ENCODE measurements at regions not wholly inside any gene's neighbourhood (a gene's known extent, or its start where the extent isn't known, plus 50 kb on each side); places are given as distances from the start of the nearest gene placed in this dataset.

DNA sequence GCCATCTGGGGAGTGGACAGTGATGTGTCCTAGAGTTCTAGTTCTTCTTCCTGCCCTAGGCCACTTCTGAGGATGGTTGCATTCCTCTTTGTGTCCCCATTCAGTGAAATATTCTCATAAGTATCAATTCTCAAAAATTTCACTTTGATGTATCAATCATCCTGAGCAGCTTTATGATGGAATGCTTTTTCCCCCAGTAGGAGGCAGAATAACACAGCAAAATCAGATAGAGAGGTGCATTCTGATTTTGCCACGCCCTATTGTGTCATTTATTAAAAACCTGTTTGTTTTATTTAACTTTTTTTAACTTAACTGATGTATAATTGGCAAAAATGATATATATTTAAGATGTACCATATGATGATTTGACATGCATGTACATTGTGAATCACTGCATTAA is 656.0 kb upstream of the GRM7 start:
- Histone ChIP-seq H3K27me3 (ENCODE audit: control insufficient read depth, insufficient read depth, low read length) (no peaks in the 10 kb centered on the region), H3K27ac (ENCODE audit: low read depth, low read length) (no peak overlapping the region), H3K36me3 (ENCODE audit: control insufficient read depth, insufficient read depth, low read length) (no peaks in the 10 kb centered on the region), H3K4me3 (ENCODE audit: low read depth, low read length) (no peak overlapping the region), H3K9me3 (ENCODE audit: control insufficient read depth, insufficient read depth, low read length) (no peaks in the 10 kb centered on the region), H3K9ac (ENCODE audit: low read depth, low read length) (no peak overlapping the region), H3K4me1 (ENCODE audit: control insufficient read depth, insufficient read depth, low read length) (0 out of 2 replicates have a peak, but pooled peaks cover 4% of the 10 kb centered on the region)

DNA sequence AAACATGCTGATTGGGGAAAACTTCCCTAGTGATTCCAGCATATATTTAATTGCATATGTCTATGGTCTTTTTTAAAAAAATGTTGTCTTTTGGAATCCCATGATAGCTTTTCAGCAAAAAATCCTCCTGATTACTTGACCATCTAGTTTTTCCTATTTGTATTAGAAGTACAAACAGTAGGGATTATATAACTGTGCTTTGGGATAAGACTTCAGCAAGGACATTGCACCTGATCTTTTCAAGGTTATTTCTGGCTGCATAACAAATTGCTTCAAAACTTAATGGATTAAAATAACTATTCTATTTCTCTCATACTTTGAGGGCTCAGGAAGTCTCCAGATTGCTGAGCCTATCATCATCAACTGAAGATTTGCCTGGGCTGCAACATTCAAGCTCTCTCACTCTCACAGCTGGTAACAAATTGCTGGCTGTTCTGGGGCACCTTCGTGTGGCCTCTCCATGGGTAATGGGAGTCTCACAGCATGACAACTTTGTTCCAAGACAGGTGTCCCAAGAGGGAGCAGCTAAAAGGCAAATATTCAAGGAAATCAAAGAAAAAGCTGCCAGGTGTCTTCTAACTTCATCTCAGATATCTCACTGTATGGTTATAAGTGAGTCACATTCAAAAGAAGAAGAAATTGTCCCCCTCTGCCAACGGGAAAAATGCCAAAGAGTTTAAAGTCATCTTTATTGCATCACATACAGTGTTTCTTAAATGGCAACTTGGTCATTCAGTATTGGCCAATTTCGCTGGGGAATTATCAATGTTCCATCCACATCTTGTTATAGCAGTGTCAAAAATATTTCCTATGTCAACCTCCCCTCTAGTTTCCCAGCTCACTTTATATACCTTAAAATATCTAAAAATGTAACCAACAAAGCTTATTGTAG is 644.5 kb upstream of the GRM7 start:
- Histone ChIP-seq H3K4me1 (ENCODE audit: control insufficient read depth, insufficient read depth, low read length) (peaks cover 16% of the 10 kb centered on the region), H3K36me3 (ENCODE audit: control insufficient read depth, insufficient read depth, low read length) (no peaks in the 10 kb centered on the region), H3K4me3 (ENCODE audit: low read depth, low read length) (no peak overlapping the region), H3K9ac (ENCODE audit: low read depth, low read length) (no peak overlapping the region), H3K9me3 (ENCODE audit: control insufficient read depth, insufficient read depth, low read length) (no peaks in the 10 kb centered on the region), H3K27ac (ENCODE audit: low read depth, low read length) (no peak overlapping the region), H3K27me3 (ENCODE audit: control insufficient read depth, insufficient read depth, low read length) (no peaks in the 10 kb centered on the region)

DNA sequence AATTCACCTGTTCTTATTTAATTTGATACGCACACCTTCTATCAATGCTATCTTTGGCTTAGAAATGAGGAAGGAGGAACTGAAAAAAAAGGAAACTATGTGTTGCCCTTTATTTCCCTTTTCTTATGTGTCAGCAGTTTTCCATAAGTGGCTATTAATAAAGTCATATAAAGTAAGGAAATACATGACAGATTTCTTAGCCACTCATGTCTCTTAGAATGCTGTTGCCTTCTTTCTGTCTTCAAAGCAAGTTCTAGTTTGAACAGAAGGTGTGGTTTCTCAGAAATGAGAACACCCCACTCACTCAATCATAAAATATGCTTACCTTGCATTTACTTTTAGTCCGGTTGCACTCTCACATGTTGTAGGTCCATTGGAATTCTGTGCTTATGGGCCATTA is 640.5 kb upstream of the GRM7 start:
- Histone ChIP-seq H3K9ac (ENCODE audit: low read depth, low read length) (no peak overlapping the region), H3K27ac (ENCODE audit: low read depth, low read length) (no peak overlapping the region), H3K36me3 (ENCODE audit: control insufficient read depth, insufficient read depth, low read length) (no peaks in the 10 kb centered on the region), H3K4me3 (ENCODE audit: low read depth, low read length) (no peak overlapping the region), H3K9me3 (ENCODE audit: control insufficient read depth, insufficient read depth, low read length) (no peaks in the 10 kb centered on the region), H3K27me3 (ENCODE audit: control insufficient read depth, insufficient read depth, low read length) (no peaks in the 10 kb centered on the region), H3K4me1 (ENCODE audit: control insufficient read depth, insufficient read depth, low read length) (peaks cover 16% of the 10 kb centered on the region)

DNA sequence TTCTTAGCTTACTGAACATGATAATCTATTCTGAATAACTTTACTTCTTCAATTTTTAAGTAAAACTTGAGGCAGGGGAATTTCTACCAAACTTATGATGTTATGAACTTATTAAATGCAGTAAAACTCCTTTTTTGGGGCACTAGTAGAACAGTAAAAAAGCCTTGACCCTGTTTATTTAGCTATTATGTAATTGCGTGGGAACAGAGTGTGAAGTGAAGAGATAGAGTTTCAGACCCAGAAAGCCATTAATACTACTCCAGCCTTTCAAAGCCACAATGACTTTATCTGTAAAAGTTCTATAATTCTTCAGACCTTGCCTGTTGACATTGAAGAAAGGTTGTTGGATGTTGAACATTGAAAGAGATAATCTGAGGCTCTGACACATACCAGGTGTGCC is 638.8 kb upstream of the GRM7 start:
- Histone ChIP-seq H3K9me3 (ENCODE audit: control insufficient read depth, insufficient read depth, low read length) (no peaks in the 10 kb centered on the region), H3K4me1 (ENCODE audit: control insufficient read depth, insufficient read depth, low read length) (peaks cover 11% of the 10 kb centered on the region; the same call in 1 of the 2 replicates), H3K27ac (ENCODE audit: low read depth, low read length) (no peak overlapping the region), H3K36me3 (ENCODE audit: control insufficient read depth, insufficient read depth, low read length) (no peaks in the 10 kb centered on the region), H3K9ac (ENCODE audit: low read depth, low read length) (no peak overlapping the region), H3K27me3 (ENCODE audit: control insufficient read depth, insufficient read depth, low read length) (no peaks in the 10 kb centered on the region), H3K4me3 (ENCODE audit: low read depth, low read length) (no peak overlapping the region)

DNA sequence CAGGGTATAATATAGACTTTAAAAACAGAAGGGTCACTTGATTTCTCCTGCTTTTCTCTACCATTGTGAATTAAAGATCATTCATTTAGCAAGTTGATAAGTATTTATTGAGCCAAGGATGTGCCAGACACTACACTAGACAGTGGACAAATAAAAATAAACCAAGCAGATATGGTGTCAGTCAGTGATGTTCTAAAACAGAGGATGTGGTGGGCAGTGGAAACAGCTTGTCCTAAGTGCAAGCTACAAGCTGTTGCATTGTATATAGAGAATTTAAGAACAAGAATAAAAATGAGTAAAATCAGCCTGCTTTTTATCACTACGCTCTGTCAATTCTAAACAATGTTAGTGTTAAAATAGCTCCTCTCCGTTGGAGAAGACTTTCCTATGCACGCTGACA is 637.3 kb upstream of the GRM7 start:
- Histone ChIP-seq H3K9me3 (ENCODE audit: control insufficient read depth, insufficient read depth, low read length) (no peaks in the 10 kb centered on the region), H3K36me3 (ENCODE audit: control insufficient read depth, insufficient read depth, low read length) (no peaks in the 10 kb centered on the region), H3K27me3 (ENCODE audit: control insufficient read depth, insufficient read depth, low read length) (no peaks in the 10 kb centered on the region), H3K9ac (ENCODE audit: low read depth, low read length) (no peak overlapping the region), H3K4me1 (ENCODE audit: control insufficient read depth, insufficient read depth, low read length) (peaks cover 11% of the 10 kb centered on the region; the same call in 1 of the 2 replicates), H3K4me3 (ENCODE audit: low read depth, low read length) (no peak overlapping the region), H3K27ac (ENCODE audit: low read depth, low read length) (no peak overlapping the region)

DNA sequence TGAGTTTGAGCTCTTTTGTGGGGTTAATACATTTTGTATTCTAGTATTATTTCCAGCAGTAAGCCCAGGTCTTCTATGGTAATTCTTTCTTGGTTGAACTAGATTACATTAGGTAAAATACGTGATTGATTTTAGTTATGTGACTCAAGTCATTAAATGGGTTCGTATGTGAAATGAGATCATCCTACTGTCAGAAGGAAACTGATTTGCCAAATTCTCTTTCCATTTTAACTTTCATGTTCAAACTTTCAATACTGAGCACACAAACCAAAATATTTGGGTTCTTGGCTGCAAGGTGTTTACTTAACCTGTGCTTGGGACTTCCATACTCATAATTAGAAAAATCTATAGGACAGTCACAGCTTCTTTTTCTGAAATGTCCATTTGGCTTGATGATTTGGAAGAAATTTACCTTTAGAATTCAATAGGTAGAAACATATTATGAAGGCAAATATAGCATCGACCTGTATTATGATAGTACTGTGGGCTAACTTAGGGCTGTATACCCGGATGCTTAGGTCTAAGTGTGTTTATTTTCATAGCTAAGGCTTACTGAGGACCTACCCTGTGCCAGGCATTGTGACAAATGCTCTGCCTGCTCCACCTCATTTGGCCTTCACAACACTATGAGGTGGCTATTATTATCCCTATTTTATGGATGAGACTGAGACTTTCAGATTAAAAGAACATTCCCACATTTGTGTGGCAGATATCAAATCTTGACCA is 631.8 kb upstream of the GRM7 start:
- Histone ChIP-seq H3K27me3 (ENCODE audit: control insufficient read depth, insufficient read depth, low read length) (no peaks in the 10 kb centered on the region), H3K36me3 (ENCODE audit: control insufficient read depth, insufficient read depth, low read length) (no peaks in the 10 kb centered on the region), H3K27ac (ENCODE audit: low read depth, low read length) (no peak overlapping the region), H3K9me3 (ENCODE audit: control insufficient read depth, insufficient read depth, low read length) (no peaks in the 10 kb centered on the region), H3K4me1 (ENCODE audit: control insufficient read depth, insufficient read depth, low read length) (no peaks in the 10 kb centered on the region), H3K9ac (ENCODE audit: low read depth, low read length) (no peak overlapping the region), H3K4me3 (ENCODE audit: low read depth, low read length) (no peak overlapping the region)

DNA sequence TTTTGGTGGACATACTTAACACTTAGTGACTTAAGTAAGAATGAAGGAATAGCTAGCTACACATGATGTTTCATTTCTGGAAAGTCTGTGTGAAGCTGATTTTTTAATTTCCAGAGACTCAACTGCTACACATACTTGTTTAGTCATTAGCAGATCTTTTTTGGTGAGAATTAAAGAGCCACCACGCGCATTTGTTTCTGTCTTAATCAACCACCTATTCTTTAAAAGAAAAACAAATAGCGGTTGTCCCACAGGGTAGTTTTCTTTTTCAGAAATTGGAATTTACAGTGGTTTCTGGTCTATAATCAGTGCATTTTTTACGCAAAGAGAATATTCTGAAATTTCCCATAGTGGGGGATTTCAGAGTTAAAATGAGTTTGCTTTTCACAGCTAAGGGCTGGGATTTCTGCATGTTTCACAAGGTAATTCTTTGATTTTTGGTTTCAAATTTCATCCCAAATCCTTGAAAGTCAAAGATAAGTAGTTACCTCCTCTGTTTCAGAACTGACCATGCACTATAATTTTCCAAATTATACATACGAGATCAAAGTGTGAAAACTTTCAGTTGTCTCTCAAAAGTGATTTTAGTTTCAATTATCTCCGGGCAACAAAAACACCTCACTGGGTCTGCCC is 631.0 kb upstream of the GRM7 start:
- Histone ChIP-seq H3K4me3 (ENCODE audit: low read depth, low read length) (no peak overlapping the region), H3K36me3 (ENCODE audit: control insufficient read depth, insufficient read depth, low read length) (no peaks in the 10 kb centered on the region), H3K27ac (ENCODE audit: low read depth, low read length) (no peak overlapping the region), H3K9me3 (ENCODE audit: control insufficient read depth, insufficient read depth, low read length) (no peaks in the 10 kb centered on the region), H3K27me3 (ENCODE audit: control insufficient read depth, insufficient read depth, low read length) (no peaks in the 10 kb centered on the region), H3K9ac (ENCODE audit: low read depth, low read length) (no peak overlapping the region), H3K4me1 (ENCODE audit: control insufficient read depth, insufficient read depth, low read length) (no peaks in the 10 kb centered on the region)

DNA sequence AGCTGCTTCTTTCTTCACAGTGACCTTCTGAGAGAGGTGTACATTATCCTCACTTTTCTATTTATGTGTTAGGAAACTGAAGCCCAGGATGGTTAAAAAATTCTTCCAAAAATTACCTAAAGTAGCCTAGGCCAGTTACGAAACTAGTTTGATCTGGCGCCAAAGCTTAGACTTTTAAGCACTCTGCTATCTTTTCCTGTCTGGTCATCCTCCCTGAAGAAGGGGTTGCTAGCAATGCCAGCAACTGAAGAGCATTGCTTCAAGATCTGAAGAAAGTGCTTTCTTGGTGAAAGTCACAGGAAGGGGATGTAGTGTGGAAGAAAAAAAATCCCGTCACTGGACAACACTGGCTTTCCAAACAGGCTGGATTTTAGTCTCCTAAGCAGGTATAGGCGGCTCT is 618.8 kb upstream of the GRM7 start:
- no peaks in the 10 kb centered on the region for H3K36me3 ChIP-seq (ENCODE audit: control insufficient read depth, insufficient read depth, low read length)
- H3K9me3 ChIP-seq (ENCODE audit: control insufficient read depth, insufficient read depth, low read length) = no peaks in the 10 kb centered on the region
- no peaks in the 10 kb centered on the region for H3K4me1 ChIP-seq (ENCODE audit: control insufficient read depth, insufficient read depth, low read length)
- H3K4me3 ChIP-seq (ENCODE audit: low read depth, low read length) = no peak overlapping the region
- H3K27me3 ChIP-seq (ENCODE audit: control insufficient read depth, insufficient read depth, low read length) = no peaks in the 10 kb centered on the region
- no peak overlapping the region for H3K27ac ChIP-seq (ENCODE audit: low read depth, low read length)
- H3K9ac ChIP-seq (ENCODE audit: low read depth, low read length) = no peak overlapping the region

DNA sequence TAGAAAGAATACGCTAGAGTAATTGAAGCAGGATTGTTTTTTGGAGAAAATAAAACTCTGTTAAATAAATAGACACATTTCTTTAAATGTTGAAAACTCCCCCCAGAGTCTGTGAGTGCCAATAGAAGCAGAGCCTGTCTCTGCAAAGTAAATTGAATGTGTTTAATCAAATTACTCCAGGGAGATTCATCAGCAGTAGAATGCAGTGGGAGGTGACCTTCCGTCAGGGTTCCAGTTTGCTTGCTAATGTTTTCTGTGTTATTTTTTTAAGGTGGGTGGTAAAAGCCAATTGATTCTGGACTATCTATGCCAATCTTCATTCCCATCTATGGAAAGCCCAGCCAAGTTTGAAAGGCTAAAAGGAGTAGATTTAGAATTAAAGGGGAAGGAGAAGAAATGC is 612.4 kb upstream of the GRM7 start:
- H3K4me3 ChIP-seq (ENCODE audit: low read depth, low read length) = no peak overlapping the region
- no peak overlapping the region for H3K9ac ChIP-seq (ENCODE audit: low read depth, low read length)
- no peaks in the 10 kb centered on the region for H3K36me3 ChIP-seq (ENCODE audit: control insufficient read depth, insufficient read depth, low read length)
- no peak overlapping the region for H3K27ac ChIP-seq (ENCODE audit: low read depth, low read length)
- no peaks in the 10 kb centered on the region for H3K9me3 ChIP-seq (ENCODE audit: control insufficient read depth, insufficient read depth, low read length)
- H3K4me1 ChIP-seq (ENCODE audit: control insufficient read depth, insufficient read depth, low read length) = no peaks in the 10 kb centered on the region
- H3K27me3 ChIP-seq (ENCODE audit: control insufficient read depth, insufficient read depth, low read length) = no peaks in the 10 kb centered on the region

DNA sequence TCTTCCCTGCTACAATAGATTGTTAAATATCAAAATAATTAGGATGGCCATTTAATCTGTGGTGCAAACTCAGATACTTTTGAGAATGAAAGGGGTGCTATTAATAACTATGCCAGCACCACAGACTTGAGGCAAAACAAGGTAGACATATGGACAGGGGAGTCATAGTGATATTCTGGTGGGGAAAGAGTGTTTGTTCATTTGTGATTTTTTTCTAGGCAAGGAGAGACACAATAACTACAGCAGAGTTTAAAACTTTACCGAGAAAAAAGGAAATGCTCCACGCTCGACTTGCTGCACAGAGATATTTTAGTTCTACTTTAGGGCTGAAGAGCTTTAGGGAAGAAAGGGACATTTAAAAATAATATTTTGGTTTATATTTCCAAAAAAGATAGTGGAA is 611.2 kb upstream of the GRM7 start:
- no peak overlapping the region for H3K27ac ChIP-seq (ENCODE audit: low read depth, low read length)
- H3K4me1 ChIP-seq (ENCODE audit: control insufficient read depth, insufficient read depth, low read length) = no peaks in the 10 kb centered on the region
- no peak overlapping the region for H3K4me3 ChIP-seq (ENCODE audit: low read depth, low read length)
- H3K27me3 ChIP-seq (ENCODE audit: control insufficient read depth, insufficient read depth, low read length) = no peaks in the 10 kb centered on the region
- no peaks in the 10 kb centered on the region for H3K36me3 ChIP-seq (ENCODE audit: control insufficient read depth, insufficient read depth, low read length)
- no peak overlapping the region for H3K9ac ChIP-seq (ENCODE audit: low read depth, low read length)
- H3K9me3 ChIP-seq (ENCODE audit: control insufficient read depth, insufficient read depth, low read length) = peaks cover 4% of the 10 kb centered on the region

DNA sequence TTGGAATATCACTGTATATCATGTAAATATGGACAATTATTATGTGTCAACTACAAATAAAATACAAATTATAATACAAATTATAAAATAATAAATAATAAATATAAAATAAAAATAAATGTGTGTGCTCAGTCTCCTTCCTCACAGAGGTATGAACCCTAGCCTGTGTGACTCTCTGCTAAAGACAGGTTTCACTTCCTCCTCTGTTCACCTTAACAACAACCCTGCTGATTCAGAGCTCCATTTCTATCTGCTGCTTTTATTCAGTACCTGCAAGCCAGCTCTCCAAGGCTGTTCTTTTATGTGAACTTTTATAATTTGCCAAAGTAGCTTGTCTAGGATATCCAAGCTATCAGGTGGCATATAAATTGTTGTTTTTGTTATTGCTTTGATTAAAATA is 610.7 kb upstream of the GRM7 start:
- Histone ChIP-seq H3K9me3 (ENCODE audit: control insufficient read depth, insufficient read depth, low read length) (peaks cover 5% of the 10 kb centered on the region), H3K27me3 (ENCODE audit: control insufficient read depth, insufficient read depth, low read length) (no peaks in the 10 kb centered on the region), H3K4me3 (ENCODE audit: low read depth, low read length) (no peak overlapping the region), H3K4me1 (ENCODE audit: control insufficient read depth, insufficient read depth, low read length) (no peaks in the 10 kb centered on the region), H3K9ac (ENCODE audit: low read depth, low read length) (no peak overlapping the region), H3K27ac (ENCODE audit: low read depth, low read length) (no peak overlapping the region), H3K36me3 (ENCODE audit: control insufficient read depth, insufficient read depth, low read length) (no peaks in the 10 kb centered on the region)

All from HUES48 (cell line).